NCI-H1694 treated with DMSO at 0.1 percent for 48 hours (cell line): ENCODE measurements at regions not wholly inside any gene's neighbourhood (a gene's known extent, or its start where the extent isn't known, plus 50 kb on each side); places are given as distances from the start of the nearest gene placed in this dataset.

ENCODE experiments used
- DNase-seq: peaks from one replicate; lab custom pipeline; 2025; lab: John Stamatoyannopoulos, UW

GRCh38 chr18:38984968-38985367, 1419.4 kb upstream of the CELF4 start:
- no peak for DNase-seq

- no peak for DNase-seq
These were observed 1416.5 kb upstream of the CELF4 start for GRCh38 chr18:38982072-38982471.

- no peak for DNase-seq
These were observed 1415.8 kb upstream of the CELF4 start for GRCh38 chr18:38981389-38981788.

GRCh38 chr18:38980420-38980819, 1414.8 kb upstream of the CELF4 start:
- DNase-seq = no peak

GRCh38 chr18:38972571-38972970, 1407.0 kb upstream of the CELF4 start:
- no peak for DNase-seq

GRCh38 chr18:38971881-38972280, 1406.3 kb upstream of the CELF4 start:
- DNase-seq = no peak

- no peak for DNase-seq
These were observed 1401.2 kb upstream of the CELF4 start for GRCh38 chr18:38966841-38967240.

- DNase-seq = no peak
These were observed 1398.5 kb upstream of the CELF4 start for GRCh38 chr18:38963943-38964660.

GRCh38 chr18:38961880-38962279, 1396.3 kb upstream of the CELF4 start:
- DNase-seq = no peak

GRCh38 chr18:38957736-38958135, 1392.1 kb upstream of the CELF4 start:
- DNase-seq = no peak

- DNase-seq = no peak
These were observed 1390.5 kb upstream of the CELF4 start for GRCh38 chr18:38956068-38956467.

- DNase-seq = no peak
These were observed 1386.0 kb upstream of the CELF4 start for GRCh38 chr18:38951633-38952032.

- no peak for DNase-seq
These were observed 1382.8 kb upstream of the CELF4 start for GRCh38 chr18:38948436-38948835.

- no peak for DNase-seq
These were observed 1378.9 kb upstream of the CELF4 start for GRCh38 chr18:38944446-38945024.

- no peak for DNase-seq
These were observed 1376.3 kb upstream of the CELF4 start for GRCh38 chr18:38941711-38942561.

GRCh38 chr18:38940863-38941531, 1375.4 kb upstream of the CELF4 start:
- DNase-seq = no peak

- no peak for DNase-seq
These were observed 1374.9 kb upstream of the CELF4 start for GRCh38 chr18:38940475-38940862.

- DNase-seq = no peak
These were observed 1368.4 kb upstream of the CELF4 start for GRCh38 chr18:38933910-38934510.

GRCh38 chr18:38933322-38933721, 1367.7 kb upstream of the CELF4 start:
- no peak for DNase-seq

- DNase-seq = no peak
These were observed 1367.2 kb upstream of the CELF4 start for GRCh38 chr18:38932752-38933151.

GRCh38 chr18:38931754-38932050, 1366.1 kb upstream of the CELF4 start:
- DNase-seq = no peak
